Psoas muscle (tissue), 7 donors: ENCODE measurements at regions not wholly inside any gene's neighbourhood (a gene's known extent, or its start where the extent isn't known, plus 50 kb on each side); places are given as distances from the start of the nearest gene placed in this dataset.

ENCODE experiments used
- ATAC-seq, 4 donors: fragments of 200-7000 bp; cut with Tn5 transposase; one replicate each; pipeline ENCODE4 v1.9.1; 2020; ENCODE audit warnings: moderate library complexity in 3 of 4, mild to moderate bottlenecking in 2 of 4
- DNase-seq, 2 donors: peaks; one replicate each; pipeline ENCODE4 v3.0.0-alpha.2; 2020
- H3K27ac ChIP-seq: fragments of 200-600 bp; one replicate; pipeline ENCODE4 v1.8.0; 2022
- H3K27me3 ChIP-seq, 3 donors: fragments of 200-600 bp in 1 of 3; one replicate each; pipeline versions ENCODE4 v1.6.1 to v1.8.0; 2013 to 2022; ENCODE audit warnings: low read length in 2 of 3, mild to moderate bottlenecking in 2 of 3, moderate library complexity in 1 of 3; ENCODE audit not compliant: insufficient read depth in 3 of 3
- H3K36me3 ChIP-seq, 2 donors: fragments of 200-600 bp in 1 of 2; one replicate each; pipeline versions ENCODE4 v1.6.1 to v1.8.0; 2013 to 2022; ENCODE audit warnings: low read depth in 1 of 2, mild to moderate bottlenecking in 1 of 2, moderate library complexity in 1 of 2; ENCODE audit not compliant: insufficient read depth in 1 of 2
- H3K4me1 ChIP-seq: fragments of 200-600 bp; one replicate; pipeline ENCODE4 v1.8.0; 2022
- H3K4me3 ChIP-seq: fragments of 200-600 bp; one replicate; pipeline ENCODE4 v1.8.0; 2022; ENCODE audit warnings: mild to moderate bottlenecking
- H3K9me3 ChIP-seq: fragments of 200-600 bp; one replicate; pipeline ENCODE4 v1.8.0; 2022
- WGBS, 3 donors: extraction: QIAGEN DNeasy Blood & Tissue Kit; methylation state at CpG; one replicate each; pipeline versions ENCODE4 v1.1.6 to v1.1.7; 2013; 5-methylcytosine and 5-hydroxymethylcytosine counted together
- intact Hi-C, 2 donors: fragments of 100-400 bp; cut with DNase I; formaldehyde crosslinking; loops; one replicate each; pipeline versions ENCODE4 v1.11.0 to v1.14.2; 2022
- TF ChIP-seq, protein P1 (sequence below): fragments of 200-600 bp; IDR thresholded peaks from one replicate; pipeline ENCODE4 v1.8.0; 2022; ENCODE audit warnings: antibody characterized with exemption
- donor health status: healthy with polysubstance abuse.
- donor health status: DM: no; HTN: no; CAD: no; lungs with moderate emphysema.
- donor health status: Bipolar disorder and iron deficiency.
- donor health status: healthy.
- donor health status: DM: yes; HTN: yes; CAD: no.
- donor health status: DM: no; HTN: no; CAD: no.
- donor health status: DM: yes; HTN: yes; CAD: no.

DNA sequence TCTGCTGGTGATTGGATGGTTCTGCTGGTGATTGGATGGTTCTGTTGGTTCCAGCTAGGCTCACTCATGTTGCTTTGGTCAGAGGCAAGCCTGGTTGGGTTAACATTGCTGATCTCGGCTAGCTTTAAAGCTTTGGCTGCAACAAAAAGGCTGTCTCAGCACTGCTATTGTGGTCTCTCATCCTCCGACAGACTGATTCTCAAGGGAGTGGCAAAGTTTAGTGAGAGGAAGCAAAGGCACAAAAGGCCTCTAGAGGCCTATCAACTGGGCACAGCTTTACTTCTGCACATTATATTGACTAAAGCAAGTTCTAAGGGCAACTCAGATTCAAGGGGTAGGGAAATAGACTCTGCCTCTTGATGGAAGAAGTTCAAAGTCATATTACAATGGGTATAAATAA is 84.7 kb upstream of the LGR5 start:
- H3K36me3 ChIP-seq: no peaks in the 10 kb centered on the region
- DNase-seq (no peak), ATAC-seq (no peak)
- peaks cover 9% of the 10 kb centered on the region for H3K9me3 ChIP-seq
- WGBS, 3 donors: 31 to 39% (median 31%) methylated on average over 2 of the region's 2 CpGs
- no peak overlapping the region for H3K4me3 ChIP-seq
- no peak overlapping the region for H3K27ac ChIP-seq
- intact Hi-C loops: no loop called here
- H3K27me3 ChIP-seq: no peaks in the 10 kb centered on the region
- H3K4me1 ChIP-seq: no peaks in the 10 kb centered on the region
- TF ChIP-seq, protein P1, sequence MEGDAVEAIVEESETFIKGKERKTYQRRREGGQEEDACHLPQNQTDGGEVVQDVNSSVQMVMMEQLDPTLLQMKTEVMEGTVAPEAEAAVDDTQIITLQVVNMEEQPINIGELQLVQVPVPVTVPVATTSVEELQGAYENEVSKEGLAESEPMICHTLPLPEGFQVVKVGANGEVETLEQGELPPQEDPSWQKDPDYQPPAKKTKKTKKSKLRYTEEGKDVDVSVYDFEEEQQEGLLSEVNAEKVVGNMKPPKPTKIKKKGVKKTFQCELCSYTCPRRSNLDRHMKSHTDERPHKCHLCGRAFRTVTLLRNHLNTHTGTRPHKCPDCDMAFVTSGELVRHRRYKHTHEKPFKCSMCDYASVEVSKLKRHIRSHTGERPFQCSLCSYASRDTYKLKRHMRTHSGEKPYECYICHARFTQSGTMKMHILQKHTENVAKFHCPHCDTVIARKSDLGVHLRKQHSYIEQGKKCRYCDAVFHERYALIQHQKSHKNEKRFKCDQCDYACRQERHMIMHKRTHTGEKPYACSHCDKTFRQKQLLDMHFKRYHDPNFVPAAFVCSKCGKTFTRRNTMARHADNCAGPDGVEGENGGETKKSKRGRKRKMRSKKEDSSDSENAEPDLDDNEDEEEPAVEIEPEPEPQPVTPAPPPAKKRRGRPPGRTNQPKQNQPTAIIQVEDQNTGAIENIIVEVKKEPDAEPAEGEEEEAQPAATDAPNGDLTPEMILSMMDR: no peak

DNA sequence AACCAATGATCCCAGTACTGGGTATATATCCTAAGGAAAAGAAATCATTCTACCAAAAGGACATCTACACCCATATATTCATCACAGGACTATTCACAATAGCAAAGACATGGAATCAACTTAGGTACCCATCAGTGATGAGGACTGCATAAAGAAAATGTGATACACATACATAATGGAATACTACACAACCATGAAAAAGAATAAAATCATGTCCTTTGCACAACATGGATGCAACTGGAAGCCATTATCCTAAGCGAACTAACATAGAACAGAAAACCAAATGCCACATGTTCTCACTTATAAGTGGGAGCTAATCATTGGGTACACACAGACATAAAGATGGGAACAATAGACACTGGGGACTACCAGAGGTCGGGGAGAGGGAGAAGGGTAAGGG is 86.0 kb upstream of the LGR5 start:
- Histone ChIP-seq H3K4me3 (no peak overlapping the region), H3K27me3 (no peaks in the 10 kb centered on the region), H3K27ac (no peak overlapping the region), H3K36me3 (no peaks in the 10 kb centered on the region), H3K4me1 (no peaks in the 10 kb centered on the region), H3K9me3 (no peaks in the 10 kb centered on the region)
- DNase-seq: no peak
- TF ChIP-seq, protein P1: no peak
- intact Hi-C loops: no loop called here
- ATAC-seq: no peak
- WGBS, 3 donors: 83 to 90% (median 87%) methylated on average over 2 of the region's 2 CpGs

DNA sequence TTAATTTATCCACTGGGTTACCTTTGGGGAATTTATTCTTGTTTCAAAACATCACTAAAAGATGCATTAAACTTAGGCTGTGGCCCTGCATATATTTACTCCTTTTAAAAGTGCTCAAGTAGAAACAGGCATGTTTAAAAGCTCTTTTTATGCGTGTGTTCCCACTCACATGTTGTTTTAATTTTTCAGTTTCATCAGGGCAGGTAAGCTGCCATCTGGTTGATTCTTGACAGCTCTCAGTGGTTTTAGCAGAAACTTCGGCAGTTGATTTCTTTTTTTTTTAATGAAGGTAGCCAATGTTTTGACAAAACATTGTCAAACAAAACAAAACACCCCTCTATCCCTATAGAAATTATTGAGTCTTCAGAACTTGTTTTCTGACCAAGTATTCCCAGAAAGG is 89.6 kb upstream of the LGR5 start:
- Histone ChIP-seq H3K4me3 (no peak overlapping the region), H3K36me3 (no peaks in the 10 kb centered on the region), H3K9me3 (no peaks in the 10 kb centered on the region), H3K27ac (no peak overlapping the region), H3K27me3 (no peaks in the 10 kb centered on the region), H3K4me1 (no peaks in the 10 kb centered on the region)
- ATAC-seq: no peak
- intact Hi-C loops: no loop called here
- WGBS, 3 donors: 81 to 87% (median 86%) methylated on average over 2 of the region's 2 CpGs
- TF ChIP-seq, protein P1: no peak
- DNase-seq: no peak

DNA sequence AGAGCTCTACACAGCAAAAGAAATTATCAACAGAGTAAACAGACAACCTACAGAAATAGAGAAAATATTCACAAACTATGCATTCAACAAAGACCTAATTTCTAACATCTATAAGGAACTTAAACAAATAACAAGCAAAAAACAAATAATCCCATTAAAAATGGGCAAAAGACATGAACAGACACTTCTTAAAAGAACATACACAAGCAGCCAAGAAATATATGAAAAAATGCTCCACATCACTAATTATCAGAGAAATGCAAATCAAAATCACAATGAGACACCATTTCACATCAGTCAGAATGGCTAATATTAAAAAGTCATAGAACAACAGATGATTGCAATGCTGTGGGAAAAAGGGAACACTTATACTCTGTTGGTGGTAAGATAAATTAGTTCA is 100.7 kb upstream of the LGR5 start:
- H3K36me3 ChIP-seq: no peaks in the 10 kb centered on the region
- H3K4me1 ChIP-seq: no peaks in the 10 kb centered on the region
- no peaks in the 10 kb centered on the region for H3K9me3 ChIP-seq
- no peaks in the 10 kb centered on the region for H3K27me3 ChIP-seq
- DNase-seq (no peak), ATAC-seq (no peak)
- H3K27ac ChIP-seq: no peak overlapping the region
- no peak overlapping the region for H3K4me3 ChIP-seq
- TF ChIP-seq, protein P1: no peak
- intact Hi-C loops: no loop called here

DNA sequence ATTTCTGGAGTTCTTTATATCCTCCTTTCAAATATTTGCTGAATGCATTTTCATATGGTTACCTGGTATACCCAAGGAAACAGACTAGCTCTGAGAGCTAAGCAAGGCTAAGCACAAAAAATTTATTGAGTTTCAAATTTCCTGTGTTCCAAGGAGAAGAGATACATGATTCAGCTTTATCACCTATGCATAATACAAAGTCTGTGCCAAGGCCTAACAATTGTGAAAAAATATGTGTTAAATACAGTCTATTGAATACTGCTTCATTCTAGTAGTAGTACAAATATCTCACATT is 103.7 kb upstream of the LGR5 start:
- ATAC-seq (no peak), DNase-seq (no peak)
- peaks cover 0 to 3% (median 0%) of the 10 kb centered on the region in 3 donors for H3K27me3 ChIP-seq
- intact Hi-C loops: no loop called here
- H3K4me1 ChIP-seq: no peaks in the 10 kb centered on the region
- H3K36me3 ChIP-seq: no peaks in the 10 kb centered on the region
- H3K4me3 ChIP-seq: no peak overlapping the region
- no peaks in the 10 kb centered on the region for H3K9me3 ChIP-seq
- TF ChIP-seq, protein P1: no peak
- H3K27ac ChIP-seq: no peak overlapping the region
